GM23338 (cell line): ENCODE measurements at regions not wholly inside any gene's neighbourhood (a gene's known extent, or its start where the extent isn't known, plus 50 kb on each side); places are given as distances from the start of the nearest gene placed in this dataset.

Experiments used
- ATAC-seq: fragments of 200-7000 bp; cut with Tn5 transposase; 3 replicates; pipeline ENCODE4 v1.9.1; 2020
- DNase-seq: peaks from one replicate; pipeline ENCODE4 v3.0.0-alpha.2; 2015; ENCODE audit warnings: low spot score
- H2AFZ ChIP-seq: fragments of 200-600 bp; sonication (generic); 2 replicates; pipeline ENCODE4 v1.8.0; 2016; ENCODE audit warnings: antibody characterized with exemption, mild to moderate bottlenecking, moderate library complexity
- H3F3A ChIP-seq: fragments of 200-600 bp; sonication (generic); replicated peaks from 2 replicates; pipeline ENCODE4 v1.8.0; 2017; ENCODE audit warnings: antibody characterized with exemption, mixed run types, low read depth
- H3K27ac ChIP-seq: fragments of 200-600 bp; sonication (generic); 2 replicates; pipeline ENCODE4 v1.6.1; 2016; ENCODE audit warnings: low read depth
- H3K27me3 ChIP-seq: fragments of 200-600 bp; sonication (generic); 2 replicates; pipeline ENCODE4 v1.8.0; 2016; ENCODE audit warnings: mild to moderate bottlenecking, mixed run types, moderate library complexity; ENCODE audit not compliant: insufficient read depth
- H3K36me3 ChIP-seq: fragments of 200-600 bp; sonication (generic); 2 replicates; pipeline ENCODE4 v1.8.0; 2016; ENCODE audit warnings: mild to moderate bottlenecking; ENCODE audit not compliant: insufficient read depth
- H3K4me1 ChIP-seq: fragments of 200-600 bp; sonication (generic); 2 replicates; pipeline ENCODE4 v1.8.0; 2016; ENCODE audit warnings: mild to moderate bottlenecking, moderate library complexity; ENCODE audit not compliant: insufficient read depth
- H3K4me2 ChIP-seq: fragments of 200-600 bp; sonication (generic); 2 replicates; pipeline ENCODE4 v1.7.1; 2017; ENCODE audit warnings: mixed run types
- H3K4me3 ChIP-seq: fragments of 200-600 bp; sonication (generic); 2 replicates; pipeline ENCODE4 v1.6.1; 2016; ENCODE audit warnings: mixed run types
- H3K79me2 ChIP-seq: fragments of 200-600 bp; sonication (generic); replicated peaks from 2 replicates; pipeline ENCODE4 v1.8.0; 2017; ENCODE audit warnings: mild to moderate bottlenecking; ENCODE audit not compliant: insufficient read depth
- H3K9me2 ChIP-seq: fragments of 200-600 bp; sonication (generic); 2 replicates; pipeline ENCODE4 v1.8.0; 2017; ENCODE audit not compliant: insufficient read depth
- H4K20me1 ChIP-seq: fragments of 200-600 bp; sonication (generic); replicated peaks from 2 replicates; pipeline ENCODE4 v1.8.0; 2017; ENCODE audit warnings: mild to moderate bottlenecking; ENCODE audit not compliant: insufficient read depth
- H3K27ac Mint-ChIP-seq: 2 replicates; pipeline ENCODE4 v1.8.0; 2020; ENCODE audit warnings: inconsistent platforms, mild to moderate bottlenecking, moderate library complexity, mixed read lengths
- H3K27me3 Mint-ChIP-seq: 3 replicates; pipeline ENCODE4 v1.8.0; 2022; ENCODE audit warnings: low read depth, mild to moderate bottlenecking, moderate library complexity, mixed read lengths, inconsistent platforms; ENCODE audit not compliant: insufficient read depth, poor library complexity
- H3K36me3 Mint-ChIP-seq: 3 replicates; pipeline ENCODE4 v1.8.0; 2021; ENCODE audit warnings: low read depth, mild to moderate bottlenecking, inconsistent platforms, moderate library complexity, mixed read lengths
- H3K4me1 Mint-ChIP-seq: 3 replicates; pipeline ENCODE4 v1.8.0; 2020; ENCODE audit warnings: mild to moderate bottlenecking, inconsistent platforms, mixed read lengths
- H3K4me3 Mint-ChIP-seq: 3 replicates; pipeline ENCODE4 v1.8.0; 2021; ENCODE audit warnings: moderate library complexity, mild to moderate bottlenecking, inconsistent platforms, mixed read lengths
- H3K9me3 Mint-ChIP-seq: 3 replicates; pipeline ENCODE4 v1.8.0; 2020; ENCODE audit warnings: moderate library complexity, mild to moderate bottlenecking, inconsistent platforms, mixed read lengths
- CREB1 ChIP-seq: fragments of 250-450 bp; sonication (Bioruptor Pico); IDR thresholded peaks from 2 replicates; pipeline ENCODE4 v1.5.0; 2020; ENCODE audit warnings: low read depth, mild to moderate bottlenecking, moderate library complexity
- EZH2 ChIP-seq: fragments of 200-600 bp; sonication (generic); IDR thresholded peaks from one replicate; pipeline ENCODE4 v1.8.0; 2017; ENCODE audit warnings: antibody characterized with exemption, mild to moderate bottlenecking, low read depth; ENCODE audit not compliant: unreplicated experiment
- EZH2phosphoT487 ChIP-seq: fragments of 200-600 bp; sonication (generic); IDR thresholded peaks from one replicate; pipeline ENCODE4 v1.8.1; 2018; ENCODE audit warnings: antibody characterized with exemption; ENCODE audit not compliant: unreplicated experiment
- JUNB ChIP-seq: IDR thresholded peaks from one replicate; pipeline ENCODE4 v1.6.1; 2016; ENCODE audit warnings: antibody characterized with exemption; ENCODE audit not compliant: unreplicated experiment
- NANOG ChIP-seq: IDR thresholded peaks from 2 replicates; pipeline ENCODE4 v1.6.1; 2016; ENCODE audit warnings: antibody characterized with exemption, borderline replicate concordance
- POLR2AphosphoS5 ChIP-seq: IDR thresholded peaks from 2 replicates; pipeline ENCODE4 v1.6.1; 2016; ENCODE audit warnings: antibody characterized with exemption, low read depth
- STAT1 ChIP-seq: IDR thresholded peaks from one replicate; pipeline ENCODE4 v1.6.1; 2016; ENCODE audit warnings: antibody characterized with exemption; ENCODE audit not compliant: unreplicated experiment
- ZNF114 ChIP-seq: fragments of 250-450 bp; sonication (Bioruptor Pico); IDR thresholded peaks from 2 replicates; pipeline ENCODE4 v1.5.0; 2020; ENCODE audit warnings: mild to moderate bottlenecking, moderate library complexity
- ZNF331 ChIP-seq: fragments of 250-450 bp; sonication (Bioruptor Pico); IDR thresholded peaks from 2 replicates; pipeline ENCODE4 v1.5.0; 2020; ENCODE audit warnings: low read depth, mild to moderate bottlenecking, moderate library complexity
- TF ChIP-seq, protein P1 (sequence below): IDR thresholded peaks from one replicate; pipeline ENCODE4 v1.6.1; 2018; ENCODE audit warnings: antibody characterized with exemption; ENCODE audit not compliant: unreplicated experiment
- TF ChIP-seq, protein P2 (sequence below), 2 experiments: fragments of 200-600 bp in 1 of 2; sonication (generic) in 1 of 2; conservative IDR thresholded peaks; 2 replicates each; pipeline versions ENCODE4 v1.5.1 to v1.6.1; 2016 to 2017; ENCODE audit warnings: antibody characterized with exemption in 2 of 2, low read depth in 2 of 2, mild to moderate bottlenecking in 2 of 2, moderate library complexity in 1 of 2
- TF ChIP-seq, protein P3 (sequence below): IDR thresholded peaks from 2 replicates; pipeline ENCODE4 v1.6.1; 2016; ENCODE audit warnings: antibody characterized with exemption
- TF ChIP-seq, protein P4 (sequence below): fragments of 250-450 bp; sonication (Bioruptor Pico); IDR thresholded peaks from 2 replicates; pipeline ENCODE4 v1.5.0; 2020; ENCODE audit warnings: mild to moderate bottlenecking, moderate library complexity

DNA sequence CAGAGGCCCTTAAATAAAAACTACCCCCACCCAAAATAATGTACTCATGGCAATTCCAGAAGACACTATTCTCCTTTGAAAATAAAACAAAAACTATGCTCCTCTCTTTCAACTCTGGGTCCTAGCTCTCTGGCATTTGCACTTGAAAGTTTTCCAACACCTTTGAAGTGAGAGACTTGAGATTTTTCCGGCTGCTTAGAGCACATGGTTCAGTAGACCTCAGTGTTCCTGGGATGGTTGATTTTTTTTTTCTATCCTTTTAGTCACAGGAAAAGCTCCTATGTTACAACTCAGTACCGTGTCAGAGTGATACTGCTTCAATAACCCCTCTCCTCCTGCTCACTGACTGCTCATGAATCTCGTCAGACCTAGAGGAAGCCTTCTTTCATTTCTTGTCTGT, 118.3 kb upstream of the TUSC7 start:
- DNase-seq (no peak), ATAC-seq (no peak)
- H3K4me2 ChIP-seq: no peak overlapping the region
- no peaks in the 10 kb centered on the region; the same call in 2 of the 3 replicates for H3K4me1 Mint-ChIP-seq
- H3K4me1 ChIP-seq: no peaks in the 10 kb centered on the region
- no peak overlapping the region for H3K27ac Mint-ChIP-seq
- no peak overlapping the region for H3K4me3 ChIP-seq
- no peaks in the 10 kb centered on the region for H3K9me2 ChIP-seq
- H3K36me3 Mint-ChIP-seq: no peaks in the 10 kb centered on the region
- no peak overlapping the region for H2AFZ ChIP-seq
- H3K4me3 Mint-ChIP-seq: no peak overlapping the region
- TF ChIP-seq, protein P1, sequence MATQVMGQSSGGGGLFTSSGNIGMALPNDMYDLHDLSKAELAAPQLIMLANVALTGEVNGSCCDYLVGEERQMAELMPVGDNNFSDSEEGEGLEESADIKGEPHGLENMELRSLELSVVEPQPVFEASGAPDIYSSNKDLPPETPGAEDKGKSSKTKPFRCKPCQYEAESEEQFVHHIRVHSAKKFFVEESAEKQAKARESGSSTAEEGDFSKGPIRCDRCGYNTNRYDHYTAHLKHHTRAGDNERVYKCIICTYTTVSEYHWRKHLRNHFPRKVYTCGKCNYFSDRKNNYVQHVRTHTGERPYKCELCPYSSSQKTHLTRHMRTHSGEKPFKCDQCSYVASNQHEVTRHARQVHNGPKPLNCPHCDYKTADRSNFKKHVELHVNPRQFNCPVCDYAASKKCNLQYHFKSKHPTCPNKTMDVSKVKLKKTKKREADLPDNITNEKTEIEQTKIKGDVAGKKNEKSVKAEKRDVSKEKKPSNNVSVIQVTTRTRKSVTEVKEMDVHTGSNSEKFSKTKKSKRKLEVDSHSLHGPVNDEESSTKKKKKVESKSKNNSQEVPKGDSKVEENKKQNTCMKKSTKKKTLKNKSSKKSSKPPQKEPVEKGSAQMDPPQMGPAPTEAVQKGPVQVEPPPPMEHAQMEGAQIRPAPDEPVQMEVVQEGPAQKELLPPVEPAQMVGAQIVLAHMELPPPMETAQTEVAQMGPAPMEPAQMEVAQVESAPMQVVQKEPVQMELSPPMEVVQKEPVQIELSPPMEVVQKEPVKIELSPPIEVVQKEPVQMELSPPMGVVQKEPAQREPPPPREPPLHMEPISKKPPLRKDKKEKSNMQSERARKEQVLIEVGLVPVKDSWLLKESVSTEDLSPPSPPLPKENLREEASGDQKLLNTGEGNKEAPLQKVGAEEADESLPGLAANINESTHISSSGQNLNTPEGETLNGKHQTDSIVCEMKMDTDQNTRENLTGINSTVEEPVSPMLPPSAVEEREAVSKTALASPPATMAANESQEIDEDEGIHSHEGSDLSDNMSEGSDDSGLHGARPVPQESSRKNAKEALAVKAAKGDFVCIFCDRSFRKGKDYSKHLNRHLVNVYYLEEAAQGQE: no peak
- TF ChIP-seq EZH2phosphoT487: no peak
- TF ChIP-seq STAT1: no peak
- no peak for TF ChIP-seq EZH2
- TF ChIP-seq JUNB: no peak
- TF ChIP-seq, protein P2, sequence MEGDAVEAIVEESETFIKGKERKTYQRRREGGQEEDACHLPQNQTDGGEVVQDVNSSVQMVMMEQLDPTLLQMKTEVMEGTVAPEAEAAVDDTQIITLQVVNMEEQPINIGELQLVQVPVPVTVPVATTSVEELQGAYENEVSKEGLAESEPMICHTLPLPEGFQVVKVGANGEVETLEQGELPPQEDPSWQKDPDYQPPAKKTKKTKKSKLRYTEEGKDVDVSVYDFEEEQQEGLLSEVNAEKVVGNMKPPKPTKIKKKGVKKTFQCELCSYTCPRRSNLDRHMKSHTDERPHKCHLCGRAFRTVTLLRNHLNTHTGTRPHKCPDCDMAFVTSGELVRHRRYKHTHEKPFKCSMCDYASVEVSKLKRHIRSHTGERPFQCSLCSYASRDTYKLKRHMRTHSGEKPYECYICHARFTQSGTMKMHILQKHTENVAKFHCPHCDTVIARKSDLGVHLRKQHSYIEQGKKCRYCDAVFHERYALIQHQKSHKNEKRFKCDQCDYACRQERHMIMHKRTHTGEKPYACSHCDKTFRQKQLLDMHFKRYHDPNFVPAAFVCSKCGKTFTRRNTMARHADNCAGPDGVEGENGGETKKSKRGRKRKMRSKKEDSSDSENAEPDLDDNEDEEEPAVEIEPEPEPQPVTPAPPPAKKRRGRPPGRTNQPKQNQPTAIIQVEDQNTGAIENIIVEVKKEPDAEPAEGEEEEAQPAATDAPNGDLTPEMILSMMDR (conservative IDR thresholded peaks at IDR 0.05; ENCODE audit: low read depth in 2 of 2): no peak
- TF ChIP-seq, protein P3, sequence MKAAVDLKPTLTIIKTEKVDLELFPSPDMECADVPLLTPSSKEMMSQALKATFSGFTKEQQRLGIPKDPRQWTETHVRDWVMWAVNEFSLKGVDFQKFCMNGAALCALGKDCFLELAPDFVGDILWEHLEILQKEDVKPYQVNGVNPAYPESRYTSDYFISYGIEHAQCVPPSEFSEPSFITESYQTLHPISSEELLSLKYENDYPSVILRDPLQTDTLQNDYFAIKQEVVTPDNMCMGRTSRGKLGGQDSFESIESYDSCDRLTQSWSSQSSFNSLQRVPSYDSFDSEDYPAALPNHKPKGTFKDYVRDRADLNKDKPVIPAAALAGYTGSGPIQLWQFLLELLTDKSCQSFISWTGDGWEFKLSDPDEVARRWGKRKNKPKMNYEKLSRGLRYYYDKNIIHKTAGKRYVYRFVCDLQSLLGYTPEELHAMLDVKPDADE: no peak
- no peak for TF ChIP-seq ZNF331 (CRISPR knock-in tag)
- TF ChIP-seq POLR2AphosphoS5: no peak
- TF ChIP-seq NANOG: no peak
- no peak for TF ChIP-seq ZNF114
- no peak for TF ChIP-seq CREB1 (CRISPR knock-in tag)
- TF ChIP-seq, protein P4, sequence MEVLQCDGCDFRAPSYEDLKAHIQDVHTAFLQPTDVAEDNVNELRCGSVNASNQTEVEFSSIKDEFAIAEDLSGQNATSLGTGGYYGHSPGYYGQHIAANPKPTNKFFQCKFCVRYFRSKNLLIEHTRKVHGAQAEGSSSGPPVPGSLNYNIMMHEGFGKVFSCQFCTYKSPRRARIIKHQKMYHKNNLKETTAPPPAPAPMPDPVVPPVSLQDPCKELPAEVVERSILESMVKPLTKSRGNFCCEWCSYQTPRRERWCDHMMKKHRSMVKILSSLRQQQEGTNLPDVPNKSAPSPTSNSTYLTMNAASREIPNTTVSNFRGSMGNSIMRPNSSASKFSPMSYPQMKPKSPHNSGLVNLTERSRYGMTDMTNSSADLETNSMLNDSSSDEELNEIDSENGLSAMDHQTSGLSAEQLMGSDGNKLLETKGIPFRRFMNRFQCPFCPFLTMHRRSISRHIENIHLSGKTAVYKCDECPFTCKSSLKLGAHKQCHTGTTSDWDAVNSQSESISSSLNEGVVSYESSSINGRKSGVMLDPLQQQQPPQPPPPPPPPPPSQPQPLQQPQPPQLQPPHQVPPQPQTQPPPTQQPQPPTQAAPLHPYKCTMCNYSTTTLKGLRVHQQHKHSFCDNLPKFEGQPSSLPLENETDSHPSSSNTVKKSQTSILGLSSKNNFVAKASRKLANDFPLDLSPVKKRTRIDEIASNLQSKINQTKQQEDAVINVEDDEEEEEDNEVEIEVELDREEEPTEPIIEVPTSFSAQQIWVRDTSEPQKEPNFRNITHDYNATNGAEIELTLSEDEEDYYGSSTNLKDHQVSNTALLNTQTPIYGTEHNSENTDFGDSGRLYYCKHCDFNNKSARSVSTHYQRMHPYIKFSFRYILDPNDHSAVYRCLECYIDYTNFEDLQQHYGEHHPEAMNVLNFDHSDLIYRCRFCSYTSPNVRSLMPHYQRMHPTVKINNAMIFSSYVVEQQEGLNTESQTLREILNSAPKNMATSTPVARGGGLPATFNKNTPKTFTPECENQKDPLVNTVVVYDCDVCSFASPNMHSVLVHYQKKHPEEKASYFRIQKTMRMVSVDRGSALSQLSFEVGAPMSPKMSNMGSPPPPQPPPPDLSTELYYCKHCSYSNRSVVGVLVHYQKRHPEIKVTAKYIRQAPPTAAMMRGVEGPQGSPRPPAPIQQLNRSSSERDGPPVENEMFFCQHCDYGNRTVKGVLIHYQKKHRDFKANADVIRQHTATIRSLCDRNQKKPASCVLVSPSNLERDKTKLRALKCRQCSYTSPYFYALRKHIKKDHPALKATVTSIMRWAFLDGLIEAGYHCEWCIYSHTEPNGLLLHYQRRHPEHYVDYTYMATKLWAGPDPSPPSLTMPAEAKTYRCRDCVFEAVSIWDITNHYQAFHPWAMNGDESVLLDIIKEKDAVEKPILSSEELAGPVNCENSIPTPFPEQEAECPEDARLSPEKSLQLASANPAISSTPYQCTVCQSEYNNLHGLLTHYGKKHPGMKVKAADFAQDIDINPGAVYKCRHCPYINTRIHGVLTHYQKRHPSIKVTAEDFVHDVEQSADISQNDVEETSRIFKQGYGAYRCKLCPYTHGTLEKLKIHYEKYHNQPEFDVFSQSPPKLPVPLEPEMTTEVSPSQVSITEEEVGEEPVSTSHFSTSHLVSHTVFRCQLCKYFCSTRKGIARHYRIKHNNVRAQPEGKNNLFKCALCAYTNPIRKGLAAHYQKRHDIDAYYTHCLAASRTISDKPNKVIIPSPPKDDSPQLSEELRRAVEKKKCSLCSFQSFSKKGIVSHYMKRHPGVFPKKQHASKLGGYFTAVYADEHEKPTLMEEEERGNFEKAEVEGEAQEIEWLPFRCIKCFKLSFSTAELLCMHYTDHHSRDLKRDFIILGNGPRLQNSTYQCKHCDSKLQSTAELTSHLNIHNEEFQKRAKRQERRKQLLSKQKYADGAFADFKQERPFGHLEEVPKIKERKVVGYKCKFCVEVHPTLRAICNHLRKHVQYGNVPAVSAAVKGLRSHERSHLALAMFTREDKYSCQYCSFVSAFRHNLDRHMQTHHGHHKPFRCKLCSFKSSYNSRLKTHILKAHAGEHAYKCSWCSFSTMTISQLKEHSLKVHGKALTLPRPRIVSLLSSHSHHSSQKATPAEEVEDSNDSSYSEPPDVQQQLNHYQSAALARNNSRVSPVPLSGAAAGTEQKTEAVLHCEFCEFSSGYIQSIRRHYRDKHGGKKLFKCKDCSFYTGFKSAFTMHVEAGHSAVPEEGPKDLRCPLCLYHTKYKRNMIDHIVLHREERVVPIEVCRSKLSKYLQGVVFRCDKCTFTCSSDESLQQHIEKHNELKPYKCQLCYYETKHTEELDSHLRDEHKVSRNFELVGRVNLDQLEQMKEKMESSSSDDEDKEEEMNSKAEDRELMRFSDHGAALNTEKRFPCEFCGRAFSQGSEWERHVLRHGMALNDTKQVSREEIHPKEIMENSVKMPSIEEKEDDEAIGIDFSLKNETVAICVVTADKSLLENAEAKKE (CRISPR knock-in tag): no peak
- H3K27me3 Mint-ChIP-seq: no peaks in the 10 kb centered on the region
- no peaks in the 10 kb centered on the region for H3K9me3 Mint-ChIP-seq
- no peak overlapping the region for H3K27ac ChIP-seq
- no peaks in the 10 kb centered on the region for H3K27me3 ChIP-seq
- H4K20me1 ChIP-seq: no peaks in the 10 kb centered on the region
- H3K79me2 ChIP-seq: no peaks in the 10 kb centered on the region
- no peaks in the 10 kb centered on the region for H3K36me3 ChIP-seq
- H3F3A ChIP-seq: no peaks in the 10 kb centered on the region
